AG04449 (cell line): ENCODE measurements at regions not wholly inside any gene's neighbourhood (a gene's known extent, or its start where the extent isn't known, plus 50 kb on each side); places are given as distances from the start of the nearest gene placed in this dataset.

Experiments
- CTCF ChIA-PET: fragments of 350-600 bp; formaldehyde crosslinking; extraction: SDS; loops from one replicate; lab custom pipeline; 2021; ENCODE audit warnings: antibody characterized with exemption; lab: Yijun Ruan, JAX
- POLR2A ChIA-PET: fragments of 400-600, 350-600 bp; formaldehyde crosslinking; extraction: SDS; loops from one replicate; lab custom pipeline; 2020; ENCODE audit warnings: antibody characterized with exemption, inconsistent platforms; lab: Yijun Ruan, JAX
- DNase-seq: peaks from one replicate; pipeline ENCODE4 v3.0.0-alpha.2; 2010; ENCODE audit warnings: low read depth, low spot score
- H3K4me3 ChIP-seq: 2 replicates; pipeline ENCODE4 v1.5.1; 2011; ENCODE audit warnings: low read depth, mild to moderate bottlenecking, control low read depth, low read length
- TF ChIP-seq, protein P1 (sequence below): IDR thresholded peaks from one replicate; pipeline ENCODE4 v1.5.1; 2011; ENCODE audit warnings: mild to moderate bottlenecking, moderate library complexity, low read length, control low read depth, inconsistent platforms; ENCODE audit not compliant: insufficient read depth; ENCODE audit errors: missing control alignments

DNA sequence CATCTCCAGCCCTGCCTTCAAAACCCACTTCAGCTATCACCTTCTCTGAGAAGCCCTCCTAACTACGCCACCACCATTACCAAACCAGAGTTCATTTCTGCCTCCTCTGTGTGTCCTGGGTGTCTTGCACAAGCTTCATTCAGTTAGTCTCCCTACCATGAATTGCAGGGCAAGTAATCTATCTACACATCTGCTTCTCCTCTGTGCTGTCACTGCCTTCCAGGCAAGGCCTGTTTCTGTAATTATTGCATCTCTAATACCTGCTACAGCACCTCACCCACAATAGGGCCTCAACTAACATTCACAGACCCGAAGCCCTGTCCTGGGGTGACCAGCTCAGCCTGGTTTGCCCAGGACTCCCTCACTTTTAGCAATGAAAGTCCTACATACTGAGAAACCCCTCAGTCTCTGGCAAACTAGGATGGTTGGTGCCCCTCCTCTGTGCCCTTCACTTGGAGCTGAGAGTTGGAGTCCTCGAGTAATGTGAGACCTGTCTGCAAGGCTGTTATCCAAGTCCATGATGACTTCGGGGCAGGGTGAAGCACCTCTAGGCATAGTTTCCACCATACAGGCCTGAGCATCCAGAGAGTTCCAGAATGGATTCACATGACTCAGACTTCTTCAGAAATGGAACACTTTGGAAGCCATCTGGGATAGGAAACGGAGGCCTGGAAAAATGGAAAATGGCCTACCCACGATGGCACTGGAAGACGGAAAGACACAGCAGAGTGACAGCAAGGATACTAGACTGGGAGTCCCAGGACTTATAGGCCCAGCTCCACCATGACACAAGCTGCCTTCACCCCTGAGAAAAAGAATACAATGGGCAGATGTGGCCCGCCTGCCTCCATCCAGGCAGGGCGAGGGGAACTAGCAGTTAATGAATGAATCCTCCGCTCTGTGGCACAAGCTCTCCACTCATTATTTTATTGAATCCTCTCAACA is 269.3 kb downstream of the BUD13 start:
- POLR2A ChIA-PET: no interaction called here
- TF ChIP-seq, protein P1, sequence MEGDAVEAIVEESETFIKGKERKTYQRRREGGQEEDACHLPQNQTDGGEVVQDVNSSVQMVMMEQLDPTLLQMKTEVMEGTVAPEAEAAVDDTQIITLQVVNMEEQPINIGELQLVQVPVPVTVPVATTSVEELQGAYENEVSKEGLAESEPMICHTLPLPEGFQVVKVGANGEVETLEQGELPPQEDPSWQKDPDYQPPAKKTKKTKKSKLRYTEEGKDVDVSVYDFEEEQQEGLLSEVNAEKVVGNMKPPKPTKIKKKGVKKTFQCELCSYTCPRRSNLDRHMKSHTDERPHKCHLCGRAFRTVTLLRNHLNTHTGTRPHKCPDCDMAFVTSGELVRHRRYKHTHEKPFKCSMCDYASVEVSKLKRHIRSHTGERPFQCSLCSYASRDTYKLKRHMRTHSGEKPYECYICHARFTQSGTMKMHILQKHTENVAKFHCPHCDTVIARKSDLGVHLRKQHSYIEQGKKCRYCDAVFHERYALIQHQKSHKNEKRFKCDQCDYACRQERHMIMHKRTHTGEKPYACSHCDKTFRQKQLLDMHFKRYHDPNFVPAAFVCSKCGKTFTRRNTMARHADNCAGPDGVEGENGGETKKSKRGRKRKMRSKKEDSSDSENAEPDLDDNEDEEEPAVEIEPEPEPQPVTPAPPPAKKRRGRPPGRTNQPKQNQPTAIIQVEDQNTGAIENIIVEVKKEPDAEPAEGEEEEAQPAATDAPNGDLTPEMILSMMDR: no peak
- no peak for DNase-seq
- CTCF ChIA-PET: no interaction called here
- H3K4me3 ChIP-seq: no peak overlapping the region

DNA sequence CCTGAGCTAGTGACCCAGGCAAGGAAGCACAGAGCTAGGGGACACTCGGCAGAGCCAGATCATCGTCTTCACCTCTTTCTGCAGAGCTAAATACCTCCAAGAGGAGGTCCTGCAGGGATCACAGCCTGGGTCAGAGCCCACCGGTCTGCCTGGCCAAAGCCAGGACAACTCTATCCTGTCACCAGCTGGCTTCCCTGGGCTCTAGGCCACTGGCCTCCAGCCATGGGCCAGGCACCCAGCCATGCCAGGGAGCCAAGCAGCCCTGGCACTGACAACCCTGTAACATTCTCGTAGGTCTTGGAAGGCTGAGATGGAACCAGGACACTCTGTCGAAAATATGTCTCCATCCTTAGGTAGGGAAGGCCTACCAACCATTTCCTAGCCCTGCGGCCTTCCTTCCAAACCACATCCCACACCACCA is 270.1 kb downstream of the BUD13 start:
- DNase-seq: no peak
- POLR2A ChIA-PET: no interaction called here
- CTCF ChIA-PET: no interaction called here
- TF ChIP-seq, protein P1: no peak
- H3K4me3 ChIP-seq: no peak overlapping the region

DNA sequence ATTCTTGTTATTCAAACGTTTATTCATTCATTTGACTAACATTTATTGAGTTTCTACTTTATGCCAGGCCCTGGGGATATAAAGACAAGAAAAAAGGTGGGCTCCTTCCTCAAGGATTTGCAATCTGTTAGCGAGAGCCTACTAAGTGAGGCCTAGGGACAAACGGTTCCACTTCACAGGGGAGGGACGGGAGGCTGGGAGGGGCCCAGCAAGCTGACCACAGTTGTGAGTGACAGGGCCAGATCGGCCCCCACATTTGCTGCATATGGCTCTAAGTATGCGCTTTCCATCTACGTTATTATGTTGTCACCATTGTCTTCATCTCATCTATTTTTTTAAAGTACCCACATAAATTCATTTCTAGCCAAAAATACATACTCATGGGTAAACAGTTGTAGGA is 271.1 kb downstream of the BUD13 start:
- H3K4me3 ChIP-seq: no peak overlapping the region

DNA sequence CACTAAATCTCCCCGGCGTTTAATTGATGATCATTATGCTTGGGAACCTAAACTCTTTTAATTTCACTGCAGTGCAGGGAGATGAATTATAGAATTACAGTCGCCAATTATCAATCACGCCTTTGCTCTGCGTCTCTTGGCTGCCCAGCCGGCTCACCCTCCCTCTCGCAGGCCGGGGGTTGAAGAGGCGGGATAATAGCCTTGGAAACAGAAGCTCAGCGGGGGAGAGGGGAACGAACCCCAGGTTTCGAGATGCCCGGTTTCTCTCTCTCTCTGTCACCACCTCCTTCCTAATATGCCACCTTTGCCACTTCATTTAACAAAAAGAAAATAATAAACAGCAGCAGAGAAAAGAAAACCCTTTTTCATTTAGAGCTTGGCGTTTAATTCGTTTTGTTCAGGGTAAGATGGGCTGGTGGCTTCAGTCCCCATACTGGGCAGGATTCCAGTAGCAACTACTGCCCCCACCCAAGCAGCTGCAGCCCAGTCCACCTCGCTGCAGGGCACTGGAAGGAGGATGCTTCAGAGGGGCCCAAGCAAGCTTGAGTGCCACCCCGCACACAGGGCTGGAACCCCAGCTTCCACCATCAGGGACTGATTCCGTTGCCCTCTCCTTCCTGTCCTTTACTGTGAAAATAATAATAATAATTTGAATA is 271.7 kb downstream of the BUD13 start:
- TF ChIP-seq, protein P1: no peak
- CTCF ChIA-PET: interaction anchor here (1.0 kb wide), 1 partner anchor 46 kb away, joined by 8 read pairs; no protein-coding TSS in a partner anchor
- POLR2A ChIA-PET: no interaction called here
- DNase-seq: no peak
- no peak overlapping the region for H3K4me3 ChIP-seq

More for the DNA sequence above, 271.1 kb downstream of the BUD13 start:
- ChIA-PET CTCF (interaction anchor here (1.0 kb wide), 1 partner anchor 47 kb away, joined by 8 read pairs; no protein-coding TSS in a partner anchor), POLR2A (no interaction called here)
- TF ChIP-seq, protein P1: no peak
- no peak for DNase-seq

DNA sequence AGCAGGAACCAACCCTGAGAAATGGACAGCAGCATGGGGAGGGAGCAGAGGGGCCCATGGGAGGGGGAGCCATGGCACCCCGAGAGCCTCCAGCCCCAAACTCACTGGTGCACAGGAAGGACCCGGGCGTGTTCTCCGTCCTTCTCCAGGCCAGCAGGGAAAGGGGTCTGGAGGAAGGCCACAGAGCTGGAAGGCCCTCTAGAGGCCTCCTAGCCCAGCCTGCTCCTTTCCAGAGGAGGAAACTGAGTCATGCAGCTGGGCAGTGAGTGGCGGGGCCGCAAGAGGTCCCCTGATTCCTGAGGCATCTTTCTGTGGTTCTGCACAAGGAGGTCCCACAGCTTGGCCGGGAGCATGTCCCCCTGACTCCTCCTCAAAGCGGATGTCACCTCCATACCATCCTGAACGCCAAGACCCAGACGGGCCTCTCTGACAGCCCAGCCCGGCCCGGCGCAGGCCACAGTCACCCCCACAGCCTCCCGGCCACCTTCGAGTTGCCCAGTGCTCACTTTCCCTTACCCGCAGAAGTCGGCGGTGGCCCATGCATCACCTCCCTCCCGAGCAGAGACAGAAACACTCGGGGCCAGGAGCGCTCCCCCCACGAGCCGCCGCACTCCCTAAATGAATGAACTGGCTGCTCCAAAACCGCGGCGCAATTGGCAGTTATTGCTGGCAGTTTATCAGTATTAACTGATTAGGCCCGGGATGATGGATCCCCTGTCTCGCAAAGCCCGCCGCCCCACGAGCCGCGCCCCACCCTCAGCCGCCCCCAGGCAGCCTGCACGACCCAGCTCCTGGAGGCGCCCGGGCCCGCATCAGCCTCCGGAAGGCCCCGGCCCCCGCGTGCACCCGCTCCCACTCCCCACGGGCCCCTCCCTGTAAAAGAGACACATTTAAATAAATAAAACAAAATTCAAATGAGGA is 272.5 kb downstream of the BUD13 start:
- TF ChIP-seq, protein P1: no peak
- POLR2A ChIA-PET: no interaction called here
- no peak for DNase-seq
- CTCF ChIA-PET: interaction anchor here (1.0 to 2.3 kb wide), 8 partner anchors 12 to 146 kb away, joined by 3 to 32 read pairs (median 6); no protein-coding TSS in a partner anchor
- H3K4me3 ChIP-seq: no peak overlapping the region
